HL-60 (cell line): ENCODE measurements at regions not wholly inside any gene's neighbourhood (a gene's known extent, or its start where the extent isn't known, plus 50 kb on each side); places are given as distances from the start of the nearest gene placed in this dataset.

ENCODE experiments used
- DNase-seq, 2 experiments: peaks; one replicate each; pipeline ENCODE4 v3.0.0-alpha.2; 2010 to 2020; ENCODE audit warnings: low read depth in 1 of 2, low spot score in 1 of 2
- H3K27ac ChIP-seq: fragments of 250-450 bp; sonication (Bioruptor Pico); replicated peaks from 2 replicates; pipeline ENCODE4 v1.5.1; 2020; ENCODE audit warnings: mild to moderate bottlenecking, moderate library complexity
- H3K27me3 ChIP-seq: fragments of 250-450 bp; sonication (Bioruptor Pico); 2 replicates; pipeline ENCODE4 v1.5.1; 2021; ENCODE audit warnings: mild to moderate bottlenecking, moderate library complexity; ENCODE audit not compliant: insufficient read depth, poor library complexity, severe bottlenecking
- H3K4me3 ChIP-seq: replicated peaks from 2 replicates; pipeline ENCODE4 v1.5.1; 2011; ENCODE audit warnings: mild to moderate bottlenecking, control low read depth, low read length; ENCODE audit not compliant: insufficient read depth
- CTCF ChIP-seq: IDR thresholded peaks from one replicate; pipeline ENCODE4 v1.5.1; 2011; ENCODE audit warnings: low read length, control low read depth, inconsistent platforms; ENCODE audit not compliant: insufficient read depth
- GABPA ChIP-seq: IDR thresholded peaks from 2 replicates; pipeline ENCODE4 v1.6.1; 2012; ENCODE audit warnings: low read depth
- POLR2AphosphoS5 ChIP-seq: IDR thresholded peaks from 2 replicates; pipeline ENCODE4 v1.6.1; 2012; ENCODE audit warnings: low read depth
- REST ChIP-seq: IDR thresholded peaks from 2 replicates; pipeline ENCODE4 v1.6.1; 2012; ENCODE audit warnings: low read depth; ENCODE audit not compliant: insufficient replicate concordance
- SPI1 ChIP-seq: IDR thresholded peaks from 2 replicates; pipeline ENCODE4 v1.6.1; 2012; ENCODE audit warnings: low read depth, mild to moderate bottlenecking, borderline replicate concordance

GRCh38 chr5:60494635-60495034, 205.3 kb downstream of the DEPDC1B start:
- Histone ChIP-seq H3K27me3 (no peaks in the 10 kb centered on the region), H3K4me3 (no peak overlapping the region), H3K27ac (no peak overlapping the region)
- DNase-seq = no peak
- no peak for TF ChIP-seq GABPA
- TF ChIP-seq POLR2AphosphoS5 = no peak
- no peak for TF ChIP-seq CTCF
- TF ChIP-seq SPI1 = no peak
- no peak for TF ChIP-seq REST

GRCh38 chr5:60494144-60494543, 205.8 kb downstream of the DEPDC1B start:
- no peak for DNase-seq
- no peak for TF ChIP-seq CTCF
- no peak for TF ChIP-seq GABPA
- TF ChIP-seq REST = no peak
- TF ChIP-seq SPI1 = no peak
- no peak for TF ChIP-seq POLR2AphosphoS5
- no peaks in the 10 kb centered on the region for H3K27me3 ChIP-seq
- no peak overlapping the region for H3K4me3 ChIP-seq
- H3K27ac ChIP-seq = no peak overlapping the region

GRCh38 chr5:60493372-60493771, 206.6 kb downstream of the DEPDC1B start:
- Histone ChIP-seq H3K4me3 (no peak overlapping the region), H3K27me3 (no peaks in the 10 kb centered on the region), H3K27ac (no peak overlapping the region)
- DNase-seq = no peak
- no peak for TF ChIP-seq REST
- no peak for TF ChIP-seq POLR2AphosphoS5
- TF ChIP-seq GABPA = no peak
- TF ChIP-seq CTCF = no peak
- no peak for TF ChIP-seq SPI1
